ENCODE measurements at regions not wholly inside any gene's neighbourhood (a gene's known extent, or its start where the extent isn't known, plus 50 kb on each side); places are given as distances from the start of the nearest gene placed in this dataset.

- Mint-ChIP-seq H3K4me1 (no peaks in the 10 kb centered on the region), H3K27me3 (peaks cover 9% of the 10 kb centered on the region), H3K27ac (no peak overlapping the region), H3K4me3 (no peak overlapping the region), H3K36me3 (no peaks in the 10 kb centered on the region), H3K9me3 (peaks cover 0 to 7% (median 3%) of the 10 kb centered on the region in 7 donors)
- H3K4me3 ChIP-seq (ENCODE audit: low read depth, low read length): no peak overlapping the region
- ATAC-seq (ENCODE audit: low read depth in 2 of 2) (no peak), DNase-seq (no peak)
- H3K4me1 ChIP-seq (ENCODE audit: control insufficient read depth, insufficient read depth, low read length, poor library complexity, severe bottlenecking): no peaks in the 10 kb centered on the region
- H3K36me3 ChIP-seq (ENCODE audit: control insufficient read depth, insufficient read depth, low read length): no peaks in the 10 kb centered on the region
- no peaks in the 10 kb centered on the region for H3K9me3 ChIP-seq (ENCODE audit: control insufficient read depth in 2 of 2, low read length in 2 of 2)
- H3K27me3 ChIP-seq (ENCODE audit: control insufficient read depth, insufficient read depth, low read length): no peaks in the 10 kb centered on the region
- no peak overlapping the region for H3K27ac ChIP-seq (ENCODE audit: insufficient read depth, low read length, poor library complexity, severe bottlenecking)
Measured at GRCh38 chr21:38014298-38014697, 98.0 kb upstream of the KCNJ6 start.

GRCh38 chr21:38027901-38028498, 111.7 kb upstream of the KCNJ6 start:
- Histone ChIP-seq H3K27me3 (ENCODE audit: control insufficient read depth, insufficient read depth, low read length) (no peaks in the 10 kb centered on the region), H3K36me3 (ENCODE audit: control insufficient read depth, insufficient read depth, low read length) (no peaks in the 10 kb centered on the region), H3K4me3 (ENCODE audit: low read depth, low read length) (no peak overlapping the region), H3K9me3 (ENCODE audit: control insufficient read depth in 2 of 2, low read length in 2 of 2) (no peaks in the 10 kb centered on the region), H3K4me1 (ENCODE audit: control insufficient read depth, insufficient read depth, low read length, poor library complexity, severe bottlenecking) (no peaks in the 10 kb centered on the region), H3K27ac (ENCODE audit: insufficient read depth, low read length, poor library complexity, severe bottlenecking) (no peak overlapping the region)
- Mint-ChIP-seq H3K36me3 (no peaks in the 10 kb centered on the region), H3K27ac (no peak overlapping the region), H3K9me3 (no peaks in the 10 kb centered on the region), H3K27me3 (no peaks in the 10 kb centered on the region), H3K4me3 (no peak overlapping the region), H3K4me1 (no peaks in the 10 kb centered on the region)
- DNase-seq: no peak
- ATAC-seq (ENCODE audit: low read depth in 2 of 2): no peak

DNA sequence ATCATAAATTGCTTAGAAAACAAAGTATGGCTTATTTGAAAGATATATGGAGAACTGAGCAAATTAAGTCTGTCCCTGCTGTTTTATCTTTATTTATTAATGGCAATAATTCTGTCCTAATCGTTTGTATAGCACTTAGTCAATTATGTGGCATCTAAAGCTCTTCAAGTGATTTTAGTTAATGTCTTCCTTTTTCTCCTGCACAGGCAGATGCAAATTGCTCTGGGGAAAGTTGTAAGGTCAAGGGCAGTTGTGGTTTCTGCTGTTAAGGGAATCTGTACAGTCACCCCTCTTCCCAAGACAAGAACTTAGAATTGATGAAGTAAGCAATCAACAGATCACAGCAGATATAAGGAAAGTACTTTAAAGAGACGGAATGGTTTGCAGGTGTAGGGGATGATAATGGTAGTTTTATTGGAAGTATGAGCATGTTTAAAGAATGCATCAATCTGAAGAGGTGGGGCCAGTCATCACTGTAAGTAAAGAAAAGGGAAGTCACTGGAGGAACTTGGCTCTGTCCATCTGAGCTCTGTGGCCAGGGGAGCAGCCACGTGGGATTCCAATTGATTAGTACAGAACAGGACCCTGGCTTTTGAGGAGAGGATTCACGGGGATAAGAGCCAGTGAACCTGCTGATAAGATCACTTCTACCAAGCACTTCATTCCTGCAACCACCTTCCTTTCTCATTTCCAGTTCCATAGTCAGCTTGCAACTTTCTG, 116.0 kb upstream of the KCNJ6 start:
- no peaks in the 10 kb centered on the region for H3K4me1 Mint-ChIP-seq
- no peaks in the 10 kb centered on the region for H3K27me3 Mint-ChIP-seq
- no peak for ATAC-seq (ENCODE audit: low read depth in 2 of 2)
- no peaks in the 10 kb centered on the region for H3K36me3 ChIP-seq (ENCODE audit: control insufficient read depth, insufficient read depth, low read length)
- H3K36me3 Mint-ChIP-seq: no peaks in the 10 kb centered on the region
- H3K27me3 ChIP-seq (ENCODE audit: control insufficient read depth, insufficient read depth, low read length): no peaks in the 10 kb centered on the region
- no peak overlapping the region for H3K27ac Mint-ChIP-seq
- no peak overlapping the region for H3K4me3 Mint-ChIP-seq
- H3K27ac ChIP-seq (ENCODE audit: insufficient read depth, low read length, poor library complexity, severe bottlenecking): no peak overlapping the region
- H3K9me3 Mint-ChIP-seq: no peaks in the 10 kb centered on the region
- H3K4me3 ChIP-seq (ENCODE audit: low read depth, low read length): no peak overlapping the region
- no peak for DNase-seq
- no peaks in the 10 kb centered on the region for H3K4me1 ChIP-seq (ENCODE audit: control insufficient read depth, insufficient read depth, low read length, poor library complexity, severe bottlenecking)
- no peaks in the 10 kb centered on the region for H3K9me3 ChIP-seq (ENCODE audit: control insufficient read depth in 2 of 2, low read length in 2 of 2)

DNA sequence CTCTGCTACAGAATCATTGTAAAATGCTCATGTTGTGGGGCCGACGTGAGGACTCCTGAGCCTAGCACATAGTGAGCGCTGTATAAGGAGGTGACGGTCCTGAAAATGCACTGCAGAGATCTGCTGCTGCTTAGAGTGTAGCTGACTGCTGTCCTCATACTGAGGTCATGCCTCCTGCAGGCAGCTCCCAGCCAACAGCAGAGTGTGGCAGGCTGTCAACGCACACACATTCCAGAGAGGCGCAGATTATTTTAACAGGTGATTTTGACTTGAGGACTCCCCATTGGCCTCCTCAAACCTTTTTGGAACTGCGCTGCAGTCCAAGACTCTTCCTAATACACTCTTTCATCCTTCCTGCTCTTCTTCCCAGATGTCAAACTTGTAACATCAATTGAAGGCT, 119.8 kb upstream of the KCNJ6 start:
- Mint-ChIP-seq H3K9me3 (peaks cover 0 to 1% (median 0%) of the 10 kb centered on the region in 7 donors), H3K4me1 (no peaks in the 10 kb centered on the region), H3K27me3 (no peaks in the 10 kb centered on the region), H3K36me3 (no peaks in the 10 kb centered on the region), H3K27ac (no peak overlapping the region), H3K4me3 (no peak overlapping the region)
- H3K4me3 ChIP-seq (ENCODE audit: low read depth, low read length): no peak overlapping the region
- DNase-seq (no peak), ATAC-seq (ENCODE audit: low read depth in 2 of 2) (no peak)
- H3K36me3 ChIP-seq (ENCODE audit: control insufficient read depth, insufficient read depth, low read length): no peaks in the 10 kb centered on the region
- no peaks in the 10 kb centered on the region for H3K27me3 ChIP-seq (ENCODE audit: control insufficient read depth, insufficient read depth, low read length)
- no peaks in the 10 kb centered on the region for H3K4me1 ChIP-seq (ENCODE audit: control insufficient read depth, insufficient read depth, low read length, poor library complexity, severe bottlenecking)
- H3K9me3 ChIP-seq (ENCODE audit: control insufficient read depth in 2 of 2, low read length in 2 of 2): no peaks in the 10 kb centered on the region
- H3K27ac ChIP-seq (ENCODE audit: insufficient read depth, low read length, poor library complexity, severe bottlenecking): no peak overlapping the region

- H3K27me3 Mint-ChIP-seq: peaks cover 8% of the 10 kb centered on the region
- Histone ChIP-seq H3K27ac (ENCODE audit: insufficient read depth, low read length, poor library complexity, severe bottlenecking) (no peak overlapping the region), H3K4me1 (ENCODE audit: control insufficient read depth, insufficient read depth, low read length, poor library complexity, severe bottlenecking) (no peaks in the 10 kb centered on the region), H3K9me3 (ENCODE audit: control insufficient read depth in 2 of 2, low read length in 2 of 2) (no peaks in the 10 kb centered on the region), H3K27me3 (ENCODE audit: control insufficient read depth, insufficient read depth, low read length) (no peaks in the 10 kb centered on the region), H3K4me3 (ENCODE audit: low read depth, low read length) (no peak overlapping the region), H3K36me3 (ENCODE audit: control insufficient read depth, insufficient read depth, low read length) (no peaks in the 10 kb centered on the region)
- no peaks in the 10 kb centered on the region for H3K36me3 Mint-ChIP-seq
- H3K4me3 Mint-ChIP-seq: no peak overlapping the region
- peaks cover 0 to 1% (median 0%) of the 10 kb centered on the region in 7 donors for H3K9me3 Mint-ChIP-seq
- no peak for ATAC-seq (ENCODE audit: low read depth in 2 of 2)
- H3K4me1 Mint-ChIP-seq: no peaks in the 10 kb centered on the region
- DNase-seq: no peak
- no peak overlapping the region for H3K27ac Mint-ChIP-seq
Measured at GRCh38 chr21:38037416-38037815, 121.2 kb upstream of the KCNJ6 start.

DNA sequence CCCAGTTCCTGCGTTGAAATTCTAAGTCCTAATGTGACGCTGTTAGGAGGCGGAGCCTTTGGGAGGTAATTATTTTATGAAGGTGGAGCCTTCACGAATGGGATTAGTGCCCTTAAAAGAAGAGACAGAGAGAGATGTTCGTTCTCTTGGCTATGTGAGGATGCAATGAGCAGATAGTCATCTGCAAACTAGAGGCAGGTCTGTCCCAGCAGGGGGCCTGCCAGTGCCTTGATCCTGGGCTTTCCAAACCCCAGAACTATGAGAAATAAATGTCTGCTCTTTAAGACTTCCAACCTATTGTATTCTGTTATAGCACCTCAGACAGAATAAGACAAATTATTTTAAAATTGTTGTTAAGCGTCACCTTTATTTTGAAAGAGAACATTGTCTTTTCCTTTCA, 123.1 kb upstream of the KCNJ6 start:
- H3K27me3 ChIP-seq (ENCODE audit: control insufficient read depth, insufficient read depth, low read length): no peaks in the 10 kb centered on the region
- no peak for ATAC-seq (ENCODE audit: low read depth in 2 of 2)

DNA sequence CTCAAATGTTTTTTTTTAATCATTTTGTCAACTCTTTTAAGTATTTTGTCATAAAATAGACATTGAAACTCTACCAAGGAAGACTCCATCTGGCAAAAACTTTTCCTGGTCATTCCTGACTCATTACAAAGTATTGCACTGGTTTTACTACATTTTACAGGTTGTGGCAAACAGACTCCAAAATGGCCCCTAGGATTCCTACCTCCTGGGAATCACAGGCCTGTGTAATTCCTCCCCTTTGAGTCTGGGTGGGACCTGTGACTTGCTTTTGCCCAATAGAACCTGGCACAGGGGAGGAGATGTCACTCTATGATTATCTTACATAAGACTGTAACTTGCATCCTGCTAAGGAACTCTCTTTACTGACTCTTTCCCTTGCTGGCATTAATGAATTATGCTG, 123.6 kb upstream of the KCNJ6 start:
- peaks cover 8% of the 10 kb centered on the region for H3K27me3 Mint-ChIP-seq
- no peaks in the 10 kb centered on the region for H3K9me3 ChIP-seq (ENCODE audit: control insufficient read depth in 2 of 2, low read length in 2 of 2)
- peaks cover 0 to 4% (median 0%) of the 10 kb centered on the region in 7 donors for H3K9me3 Mint-ChIP-seq
- H3K36me3 ChIP-seq (ENCODE audit: control insufficient read depth, insufficient read depth, low read length): no peaks in the 10 kb centered on the region
- H3K4me1 Mint-ChIP-seq: no peaks in the 10 kb centered on the region
- DNase-seq (no peak), ATAC-seq (ENCODE audit: low read depth in 2 of 2) (no peak)
- no peaks in the 10 kb centered on the region for H3K4me1 ChIP-seq (ENCODE audit: control insufficient read depth, insufficient read depth, low read length, poor library complexity, severe bottlenecking)
- no peak overlapping the region for H3K4me3 ChIP-seq (ENCODE audit: low read depth, low read length)
- no peak overlapping the region for H3K27ac ChIP-seq (ENCODE audit: insufficient read depth, low read length, poor library complexity, severe bottlenecking)
- H3K27me3 ChIP-seq (ENCODE audit: control insufficient read depth, insufficient read depth, low read length): no peaks in the 10 kb centered on the region
- no peaks in the 10 kb centered on the region for H3K36me3 Mint-ChIP-seq
- no peak overlapping the region for H3K27ac Mint-ChIP-seq
- H3K4me3 Mint-ChIP-seq: no peak overlapping the region

More for the DNA sequence above, 123.1 kb upstream of the KCNJ6 start:
- H3K27ac Mint-ChIP-seq: no peak overlapping the region
- no peaks in the 10 kb centered on the region for H3K36me3 Mint-ChIP-seq
- no peaks in the 10 kb centered on the region for H3K9me3 ChIP-seq (ENCODE audit: control insufficient read depth in 2 of 2, low read length in 2 of 2)
- H3K27ac ChIP-seq (ENCODE audit: insufficient read depth, low read length, poor library complexity, severe bottlenecking): no peak overlapping the region
- peaks cover 0 to 3% (median 0%) of the 10 kb centered on the region in 7 donors for H3K9me3 Mint-ChIP-seq
- H3K4me1 Mint-ChIP-seq: no peaks in the 10 kb centered on the region
- H3K27me3 Mint-ChIP-seq: peaks cover 8% of the 10 kb centered on the region
- no peak overlapping the region for H3K4me3 ChIP-seq (ENCODE audit: low read depth, low read length)
- no peaks in the 10 kb centered on the region for H3K36me3 ChIP-seq (ENCODE audit: control insufficient read depth, insufficient read depth, low read length)
- no peak for DNase-seq
- H3K4me3 Mint-ChIP-seq: no peak overlapping the region
- H3K4me1 ChIP-seq (ENCODE audit: control insufficient read depth, insufficient read depth, low read length, poor library complexity, severe bottlenecking): no peaks in the 10 kb centered on the region

DNA sequence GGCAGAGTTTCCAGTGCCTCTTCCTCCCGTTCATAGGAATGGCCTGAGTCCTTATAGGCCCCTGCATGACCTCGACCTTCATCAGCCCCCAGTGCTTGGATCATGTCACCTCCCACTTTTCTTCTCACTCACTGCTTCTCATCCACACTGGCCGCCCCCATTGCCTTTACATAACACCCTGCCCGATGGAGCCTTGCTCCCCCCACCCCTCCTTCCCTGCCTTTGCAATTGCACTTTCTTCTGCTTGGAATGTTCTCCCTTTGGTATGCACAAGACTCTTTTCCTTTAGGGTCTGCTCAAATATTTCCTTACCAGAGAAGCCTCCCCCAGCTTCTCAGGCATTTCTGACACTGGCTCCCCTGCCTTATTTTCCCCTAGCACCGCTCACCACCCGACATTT, 125.2 kb upstream of the KCNJ6 start:
- no peak overlapping the region for H3K4me3 Mint-ChIP-seq
- Histone ChIP-seq H3K4me1 (ENCODE audit: control insufficient read depth, insufficient read depth, low read length, poor library complexity, severe bottlenecking) (no peaks in the 10 kb centered on the region), H3K27ac (ENCODE audit: insufficient read depth, low read length, poor library complexity, severe bottlenecking) (no peak overlapping the region), H3K4me3 (ENCODE audit: low read depth, low read length) (no peak overlapping the region), H3K9me3 (ENCODE audit: control insufficient read depth in 2 of 2, low read length in 2 of 2) (no peaks in the 10 kb centered on the region), H3K36me3 (ENCODE audit: control insufficient read depth, insufficient read depth, low read length) (no peaks in the 10 kb centered on the region), H3K27me3 (ENCODE audit: control insufficient read depth, insufficient read depth, low read length) (no peaks in the 10 kb centered on the region)
- ATAC-seq (ENCODE audit: low read depth in 2 of 2) (no peak), DNase-seq (no peak)
- peaks cover 8% of the 10 kb centered on the region for H3K27me3 Mint-ChIP-seq
- no peak overlapping the region for H3K27ac Mint-ChIP-seq
- H3K36me3 Mint-ChIP-seq: no peaks in the 10 kb centered on the region
- H3K4me1 Mint-ChIP-seq: no peaks in the 10 kb centered on the region
- H3K9me3 Mint-ChIP-seq: peaks cover 0 to 4% (median 1%) of the 10 kb centered on the region in 7 donors

Data from CD4-positive, CD25-positive, alpha-beta regulatory T cell (primary cell).